Neural cell (in vitro differentiated cells): ENCODE measurements at regions not wholly inside any gene's neighbourhood (a gene's known extent, or its start where the extent isn't known, plus 50 kb on each side); places are given as distances from the start of the nearest gene placed in this dataset.
"Not testable (repeated sequence)": the region's sequence is repeated elsewhere in the genome, so short reads cannot be mapped to it uniquely, and the experiment has no call there.

Source experiments
- H2AFZ ChIP-seq: fragments of 200-600, 300-800 bp; sonication (generic), shearing (Covaris generic); 2 replicates; pipeline ENCODE4 v1.6.0; 2014; ENCODE audit warnings: low read depth, mild to moderate bottlenecking, antibody characterized with exemption, low read length, moderate library complexity
- H3F3A ChIP-seq: fragments of 200-600 bp; shearing (Covaris generic); 2 replicates; pipeline ENCODE4 v1.6.1; 2016; ENCODE audit warnings: mild to moderate bottlenecking, moderate library complexity, mixed read lengths, antibody characterized with exemption, low read length; ENCODE audit not compliant: insufficient read depth, poor library complexity, severe bottlenecking
- H3K27ac ChIP-seq: fragments of 200-600, 300-800 bp; sonication (generic), shearing (Covaris generic); 2 replicates; pipeline ENCODE4 v1.5.1; 2014; ENCODE audit warnings: mild to moderate bottlenecking, low read length, moderate library complexity
- H3K27me3 ChIP-seq: fragments of 300-800, 200-600 bp; sonication (generic), shearing (Covaris generic); 2 replicates; pipeline ENCODE4 v1.6.0; 2014; ENCODE audit warnings: mild to moderate bottlenecking, low read depth, low read length, moderate library complexity; ENCODE audit not compliant: insufficient read depth
- H3K36me3 ChIP-seq: fragments of 300-800, 200-600 bp; sonication (generic), shearing (Covaris generic); 2 replicates; pipeline ENCODE4 v1.5.1; 2014; ENCODE audit warnings: mild to moderate bottlenecking, antibody characterized with exemption, low read length, moderate library complexity; ENCODE audit not compliant: insufficient read depth
- H3K4me2 ChIP-seq: fragments of 300-800, 200-600 bp; sonication (generic), shearing (Covaris generic); 2 replicates; pipeline ENCODE4 v1.6.0; 2014; ENCODE audit warnings: mild to moderate bottlenecking, low read length
- H3K4me3 ChIP-seq: fragments of 300-800, 200-600 bp; sonication (generic), shearing (Covaris generic); 2 replicates; pipeline ENCODE4 v1.5.1; 2014; ENCODE audit warnings: mild to moderate bottlenecking, low read length, moderate library complexity
- H3K79me2 ChIP-seq: fragments of 200-600 bp; shearing (Covaris generic); replicated peaks from 2 replicates; pipeline ENCODE4 v1.6.0; 2014; ENCODE audit warnings: mild to moderate bottlenecking, low read length, moderate library complexity; ENCODE audit not compliant: insufficient read depth
- H3K9ac ChIP-seq: fragments of 300-800, 200-600 bp; sonication (generic), shearing (Covaris generic); 2 replicates; pipeline ENCODE4 v1.6.1; 2016; ENCODE audit warnings: mild to moderate bottlenecking, low read length, mixed read lengths
- H3K9me2 ChIP-seq: fragments of 200-600 bp; shearing (Covaris generic); 2 replicates; pipeline ENCODE4 v1.6.1; 2016; ENCODE audit warnings: mild to moderate bottlenecking, low read length, mixed read lengths; ENCODE audit not compliant: insufficient read depth
- H3K9me3 ChIP-seq: fragments of 200-600, 300-800 bp; sonication (generic), shearing (Covaris generic); 2 replicates; pipeline ENCODE4 v1.6.1; 2016; ENCODE audit warnings: mild to moderate bottlenecking, mixed run types, low read length, moderate library complexity, mixed read lengths
- H4K20me1 ChIP-seq: fragments of 200-600 bp; shearing (Covaris generic); 2 replicates; pipeline ENCODE4 v1.6.1; 2016; ENCODE audit warnings: mild to moderate bottlenecking, mixed run types; ENCODE audit not compliant: insufficient read depth
- CTCF ChIP-seq: fragments of 450-650 bp; IDR thresholded peaks from 2 replicates; pipeline ENCODE4 v1.5.1; 2014; ENCODE audit warnings: antibody characterized with exemption, mild to moderate bottlenecking, moderate library complexity; ENCODE audit not compliant: poor library complexity, severe bottlenecking
- EP300 ChIP-seq: fragments of 450-650 bp; conservative IDR thresholded peaks from 2 replicates; pipeline ENCODE4 v1.6.1; 2014; ENCODE audit warnings: antibody characterized with exemption, mild to moderate bottlenecking, moderate library complexity; ENCODE audit not compliant: poor library complexity, severe bottlenecking
- EZH2 ChIP-seq: fragments of 200-600, 300-800 bp; shearing (Covaris generic), sonication (generic); IDR thresholded peaks from 2 replicates; pipeline ENCODE4 v1.6.1; 2014; ENCODE audit warnings: antibody characterized with exemption, low read length, borderline replicate concordance, mild to moderate bottlenecking; ENCODE audit not compliant: insufficient read depth, poor library complexity, severe bottlenecking
- MXI1 ChIP-seq: fragments of 450-650 bp; conservative IDR thresholded peaks from 2 replicates; pipeline ENCODE4 v1.6.1; 2014; ENCODE audit warnings: antibody characterized with exemption, mild to moderate bottlenecking; ENCODE audit not compliant: poor library complexity, severe bottlenecking
- POLR2AphosphoS5 ChIP-seq: IDR thresholded peaks from 2 replicates; pipeline ENCODE4 v1.6.1; 2012
- RAD21 ChIP-seq: fragments of 450-650 bp; conservative IDR thresholded peaks from 2 replicates; pipeline ENCODE4 v1.6.1; 2014; ENCODE audit warnings: antibody characterized with exemption, mild to moderate bottlenecking, moderate library complexity
- REST ChIP-seq: IDR thresholded peaks from 2 replicates; pipeline ENCODE4 v1.6.1; 2012; ENCODE audit warnings: borderline replicate concordance
- SMC3 ChIP-seq: fragments of 450-650 bp; conservative IDR thresholded peaks from 2 replicates; pipeline ENCODE4 v1.6.1; 2014; ENCODE audit warnings: antibody characterized with exemption, mild to moderate bottlenecking, moderate library complexity; ENCODE audit not compliant: poor library complexity
- TAF1 ChIP-seq: IDR thresholded peaks from 2 replicates; pipeline ENCODE4 v1.6.1; 2012; ENCODE audit warnings: low read depth

- no peaks in the 10 kb centered on the region for H3K27me3 ChIP-seq
- H3K9me2 ChIP-seq, result no peaks in the 10 kb centered on the region
- H3K9me3 ChIP-seq, result no peaks in the 10 kb centered on the region
- no peaks in the 10 kb centered on the region for H3F3A ChIP-seq
- no peaks in the 10 kb centered on the region for H3K36me3 ChIP-seq
- no peak overlapping the region for H2AFZ ChIP-seq
- H3K27ac ChIP-seq, result no peak overlapping the region
- H4K20me1 ChIP-seq, result no peaks in the 10 kb centered on the region
- no peaks in the 10 kb centered on the region for H3K79me2 ChIP-seq
- TF ChIP-seq REST (no peak), TAF1 (no peak), CTCF (no peak), POLR2AphosphoS5 (no peak), SMC3 (no peak), EP300 (no peak), RAD21 (no peak), EZH2 (no peak), MXI1 (no peak)
- H3K4me3 ChIP-seq, result no peak overlapping the region
- no peak overlapping the region for H3K9ac ChIP-seq
- no peak overlapping the region for H3K4me2 ChIP-seq
Measured at GRCh38 chr10:111319866-111320265, 243.0 kb downstream of the ADRA2A start.

GRCh38 chr10:111323389-111323966 lies 246.6 kb downstream of the ADRA2A start:
- H3K27ac ChIP-seq, result no peak overlapping the region
- H3K36me3 ChIP-seq, result no peaks in the 10 kb centered on the region
- TF ChIP-seq SMC3 (no peak), CTCF (peak; percentile 21)
- no peaks in the 10 kb centered on the region for H3K79me2 ChIP-seq
- no peaks in the 10 kb centered on the region for H4K20me1 ChIP-seq
- no peak overlapping the region for H3K4me3 ChIP-seq
- H3K9me2 ChIP-seq, result no peaks in the 10 kb centered on the region
- H3K9ac ChIP-seq, result no peak overlapping the region
- no peaks in the 10 kb centered on the region for H3F3A ChIP-seq
- H3K4me2 ChIP-seq, result no peak overlapping the region
- no peaks in the 10 kb centered on the region for H3K9me3 ChIP-seq
- H3K27me3 ChIP-seq, result no peaks in the 10 kb centered on the region
- H2AFZ ChIP-seq, result no peak overlapping the region

GRCh38 chr10:111332174-111332573 lies 255.3 kb downstream of the ADRA2A start:
- H3K9ac ChIP-seq, H3K9me2 ChIP-seq, H3K36me3 ChIP-seq, H3F3A ChIP-seq, H4K20me1 ChIP-seq, H3K79me2 ChIP-seq, H2AFZ ChIP-seq, H3K4me2 ChIP-seq, H3K4me3 ChIP-seq, H3K27ac ChIP-seq, H3K27me3 ChIP-seq, H3K9me3 ChIP-seq: not testable (repeated sequence)
